ENCODE measurements at regions not wholly inside any gene's neighbourhood (a gene's known extent, or its start where the extent isn't known, plus 50 kb on each side); places are given as distances from the start of the nearest gene placed in this dataset.
"Not testable (repeated sequence)": the region's sequence is repeated elsewhere in the genome, so short reads cannot be mapped to it uniquely, and the experiment has no call there.

- intact Hi-C loops (cut with micrococcal nuclease), result no loop called here
These were observed 153.2 kb downstream of the ZNF486 start for GRCh38 chr19:20320191-20320590.

GRCh38 chr19:20318616-20319015 lies 151.6 kb downstream of the ZNF486 start:
- Mint-ChIP-seq H3K4me3 (no peak overlapping the region), H3K9me3 (no peaks in the 10 kb centered on the region), H3K36me3 (ENCODE audit: low read depth) (no peaks in the 10 kb centered on the region), H3K27me3 (no peaks in the 10 kb centered on the region), H3K4me1 (ENCODE audit: low read depth) (no peaks in the 10 kb centered on the region), H3K27ac (no peak overlapping the region)
- DNase-seq, result no peak
- no peak for TF ChIP-seq CTCF (IDR thresholded peaks at IDR 0.05)
- no peak for ATAC-seq
- intact Hi-C loops (cut with micrococcal nuclease), result no loop called here
- CTCF ChIA-PET, result no interaction called here
- POLR2A ChIA-PET, result no interaction called here

More at GRCh38 chr19:20320191-20320590, 153.2 kb downstream of the ZNF486 start:
- Mint-ChIP-seq H3K36me3 (ENCODE audit: low read depth) (no peaks in the 10 kb centered on the region), H3K9me3 (no peaks in the 10 kb centered on the region), H3K27me3 (no peaks in the 10 kb centered on the region), H3K4me1 (ENCODE audit: low read depth) (peaks cover 1% of the 10 kb centered on the region), H3K27ac (no peak overlapping the region), H3K4me3 (no peak overlapping the region)
- no peak for TF ChIP-seq CTCF (IDR thresholded peaks at IDR 0.05)
- CTCF ChIA-PET, result no interaction called here
- no peak for ATAC-seq
- no peak for DNase-seq
- POLR2A ChIA-PET, result no interaction called here

GRCh38 chr19:20315543-20315942 lies 148.5 kb downstream of the ZNF486 start:
- intact Hi-C loops (cut with micrococcal nuclease), result no loop called here
- Mint-ChIP-seq H3K27ac (no peak overlapping the region), H3K4me3 (no peak overlapping the region), H3K4me1 (ENCODE audit: low read depth) (no peaks in the 10 kb centered on the region), H3K27me3 (no peaks in the 10 kb centered on the region), H3K9me3 (peaks cover 3% of the 10 kb centered on the region), H3K36me3 (ENCODE audit: low read depth) (no peaks in the 10 kb centered on the region)
- no peak for TF ChIP-seq CTCF (IDR thresholded peaks at IDR 0.05)
- no peak for DNase-seq
- ChIA-PET CTCF (interaction anchor here (0.9 kb wide), 1 partner anchor 14 kb away, joined by 3 read pairs; no protein-coding TSS in a partner anchor), POLR2A (no interaction called here)
- no peak for ATAC-seq

- H3K9me3 Mint-ChIP-seq, result peaks cover 3% of the 10 kb centered on the region
- no peak overlapping the region for H3K4me3 Mint-ChIP-seq
- no peaks in the 10 kb centered on the region for H3K27me3 Mint-ChIP-seq
- intact Hi-C loops (cut with micrococcal nuclease), result no loop called here
- POLR2A ChIA-PET, result no interaction called here
- DNase-seq, result no peak
- no peaks in the 10 kb centered on the region for H3K4me1 Mint-ChIP-seq (ENCODE audit: low read depth)
- no peak for ATAC-seq
- CTCF ChIA-PET, result no interaction called here
- no peak overlapping the region for H3K27ac Mint-ChIP-seq
- H3K36me3 Mint-ChIP-seq (ENCODE audit: low read depth), result no peaks in the 10 kb centered on the region
- TF ChIP-seq CTCF (IDR thresholded peaks at IDR 0.05), result no peak
These were observed 146.9 kb downstream of the ZNF486 start for GRCh38 chr19:20313894-20314293.

GRCh38 chr19:20307127-20307526 lies 140.1 kb downstream of the ZNF486 start:
- no peak overlapping the region for H3K4me3 Mint-ChIP-seq
- H3K27me3 Mint-ChIP-seq, result no peaks in the 10 kb centered on the region
- CTCF ChIA-PET, result no interaction called here
- DNase-seq, result no peak
- POLR2A ChIA-PET, result no interaction called here
- no peak overlapping the region for H3K27ac Mint-ChIP-seq
- TF ChIP-seq CTCF (IDR thresholded peaks at IDR 0.05), result no peak
- intact Hi-C loops (cut with micrococcal nuclease), result no loop called here
- ATAC-seq, result no peak
- H3K36me3 Mint-ChIP-seq (ENCODE audit: low read depth), result no peaks in the 10 kb centered on the region
- peaks cover 3% of the 10 kb centered on the region for H3K9me3 Mint-ChIP-seq
- H3K4me1 Mint-ChIP-seq (ENCODE audit: low read depth), result no peaks in the 10 kb centered on the region

GRCh38 chr19:20296314-20296713 lies 129.3 kb downstream of the ZNF486 start:
- H3K36me3 Mint-ChIP-seq (ENCODE audit: low read depth); POLR2A ChIA-PET; CTCF ChIA-PET; H3K27ac Mint-ChIP-seq; H3K9me3 Mint-ChIP-seq; ATAC-seq; H3K4me1 Mint-ChIP-seq (ENCODE audit: low read depth); DNase-seq; H3K4me3 Mint-ChIP-seq; H3K27me3 Mint-ChIP-seq; intact Hi-C loops (cut with micrococcal nuclease): not testable (repeated sequence)
